HCT116 (cell line): ENCODE measurements at regions not wholly inside any gene's neighbourhood (a gene's known extent, or its start where the extent isn't known, plus 50 kb on each side); places are given as distances from the start of the nearest gene placed in this dataset.
"Not testable (repeated sequence)": the region's sequence is repeated elsewhere in the genome, so short reads cannot be mapped to it uniquely, and the experiment has no call there.

Experiments
- ATAC-seq: fragments of 200-7000 bp; cut with Tn5 transposase; 2 replicates; pipeline ENCODE4 v1.9.1; 2020; ENCODE audit warnings: mild to moderate bottlenecking, moderate library complexity
- BruUV-seq: library from RNA; stranded (reverse); fragments of 400-500 nt; replicated peaks from 2 replicates; lab custom pipeline; 2021; lab: Mats Ljungman, UMichigan
- CTCF ChIA-PET: fragments of 300-600 bp; sonication (Branson Sonifier 250); formaldehyde crosslinking; loops from one replicate; lab custom pipeline; 2021; ENCODE audit warnings: antibody characterized with exemption; lab: Charles Lee
- POLR2A ChIA-PET: fragments of 300-600, 350-600 bp; sonication (Branson Sonifier 250); formaldehyde crosslinking; loops from one replicate; lab custom pipeline; 2021; ENCODE audit warnings: antibody characterized with exemption; lab: Charles Lee
- RAD21 ChIA-PET, 2 experiments: fragments of 300-600 bp; sonication (Branson Sonifier 250); formaldehyde crosslinking; loops; one replicate each; lab custom pipeline; 2023; ENCODE audit warnings: low total read pairs in 2 of 2; ENCODE audit not compliant: uncharacterized antibody in 2 of 2, unreplicated experiment in 2 of 2, low non-redundant PET in 1 of 2; lab: Charles Lee
- DNase-seq: peaks from one replicate; pipeline ENCODE4 v3.0.0-alpha.2; 2010; ENCODE audit warnings: low read depth, low spot score
- H2AFZ ChIP-seq: fragments of 200-600 bp; shearing (Covaris generic), sonication (generic); 2 replicates; pipeline ENCODE4 v1.6.1; 2017; ENCODE audit warnings: low read depth, mixed run types, mixed read lengths, antibody characterized with exemption, low read length; ENCODE audit not compliant: poor library complexity, severe bottlenecking
- H3K27ac ChIP-seq: 2 replicates; pipeline ENCODE4 v1.5.1; 2012; ENCODE audit warnings: low read depth, low read length
- H3K27me3 ChIP-seq: fragments of 200-600 bp; sonication (generic); 2 replicates; pipeline ENCODE4 v1.6.1; 2016; ENCODE audit warnings: mixed run types, low read length, mixed read lengths; ENCODE audit not compliant: insufficient read depth
- H3K36me3 ChIP-seq, 2 experiments: fragments of 200-500 bp in 1 of 2; fragments of 200-600 bp in 1 of 2; sonication (Bioruptor generic) in 1 of 2; sonication (generic) in 1 of 2; 2 replicates each; pipeline versions ENCODE4 v1.5.1 to v1.6.1; 2014 to 2016; ENCODE audit warnings: low read length in 2 of 2, inconsistent platforms in 1 of 2, mixed read lengths in 1 of 2, mixed run types in 1 of 2; ENCODE audit not compliant: insufficient read depth in 2 of 2, control insufficient read depth in 1 of 2
- H3K4me1 ChIP-seq, 2 experiments: fragments of 200-600 bp in 1 of 2; sonication (generic) in 1 of 2; 2 replicates each; pipeline versions ENCODE4 v1.5.1 to v1.6.1; 2012 to 2017; ENCODE audit warnings: low read length in 2 of 2, inconsistent platforms in 1 of 2, mild to moderate bottlenecking in 1 of 2, mixed read lengths in 1 of 2, mixed run types in 1 of 2, moderate library complexity in 1 of 2; ENCODE audit not compliant: insufficient read depth in 2 of 2, control insufficient read depth in 1 of 2
- H3K4me2 ChIP-seq: fragments of 200-600 bp; sonication (generic); 2 replicates; pipeline ENCODE4 v1.6.1; 2017; ENCODE audit warnings: mixed run types, low read length, mixed read lengths
- H3K4me3 ChIP-seq, 2 experiments: fragments of 200-600 bp in 1 of 2; sonication (generic) in 1 of 2; replicated peaks in 1 of 2; 2 replicates each; pipeline ENCODE4 v1.5.1; 2011 to 2016; ENCODE audit warnings: low read length in 2 of 2, control low read depth in 1 of 2, low read depth in 1 of 2, mild to moderate bottlenecking in 1 of 2, mixed read lengths in 1 of 2, mixed run types in 1 of 2
- H3K79me2 ChIP-seq: fragments of 200-600 bp; sonication (generic); 2 replicates; pipeline ENCODE4 v1.6.1; 2017; ENCODE audit warnings: mild to moderate bottlenecking, mixed run types, low read length, moderate library complexity, mixed read lengths; ENCODE audit not compliant: insufficient read depth
- H3K9ac ChIP-seq: fragments of 200-600 bp; sonication (generic); 2 replicates; pipeline ENCODE4 v1.6.1; 2016; ENCODE audit warnings: low read length, mixed read lengths
- H3K9me2 ChIP-seq: fragments of 200-600 bp; sonication (generic), shearing (Covaris generic); 2 replicates; pipeline ENCODE4 v1.6.1; 2017; ENCODE audit warnings: mixed run types, mild to moderate bottlenecking, moderate library complexity; ENCODE audit not compliant: insufficient read depth
- H3K9me3 ChIP-seq, 2 experiments: fragments of 200-500 bp in 1 of 2; fragments of 200-600 bp in 1 of 2; sonication (Bioruptor generic) in 1 of 2; sonication (generic) in 1 of 2; 2 replicates each; pipeline ENCODE4 v1.6.1; 2014 to 2017; ENCODE audit warnings: low read length in 2 of 2, mixed read lengths in 2 of 2, inconsistent platforms in 1 of 2, low read depth in 1 of 2, mild to moderate bottlenecking in 1 of 2, mixed run types in 1 of 2, moderate library complexity in 1 of 2; ENCODE audit not compliant: control insufficient read depth in 1 of 2, insufficient read depth in 1 of 2
- H4K20me1 ChIP-seq: fragments of 200-600 bp; sonication (generic), shearing (Covaris generic); 2 replicates; pipeline ENCODE4 v1.6.1; 2017; ENCODE audit warnings: mixed run types, mild to moderate bottlenecking, moderate library complexity; ENCODE audit not compliant: insufficient read depth
- CBX3 ChIP-seq: IDR thresholded peaks from 2 replicates; pipeline ENCODE4 v1.6.1; 2012; ENCODE audit warnings: low read depth
- CTCF ChIP-seq, 3 experiments: fragments of 200-600 bp in 1 of 3; sonication (generic) in 1 of 3; IDR thresholded peaks in 2 of 3; conservative IDR thresholded peaks in 1 of 3; 2 replicates each; pipeline ENCODE4 v1.5.1; 2012 to 2017; ENCODE audit warnings: low read depth in 2 of 3, low read length in 2 of 3, antibody characterized with exemption in 1 of 3, borderline replicate concordance in 1 of 3, control low read depth in 1 of 3, mild to moderate bottlenecking in 1 of 3, mixed read lengths in 1 of 3, mixed run types in 1 of 3, moderate library complexity in 1 of 3; ENCODE audit not compliant: insufficient read depth in 1 of 3
- EZH2 ChIP-seq: fragments of 200-600 bp; sonication (generic); IDR thresholded peaks from 2 replicates; pipeline ENCODE4 v1.6.1; 2017; ENCODE audit warnings: antibody characterized with exemption, mixed run types
- POLR2A ChIP-seq: IDR thresholded peaks from 2 replicates; pipeline ENCODE4 v1.7.0; 2011; ENCODE audit warnings: borderline replicate concordance; ENCODE audit not compliant: insufficient read depth, insufficient read length; ENCODE audit errors: extremely low read depth
- RAD21 ChIP-seq: IDR thresholded peaks from 2 replicates; pipeline ENCODE4 v1.6.1; 2012; ENCODE audit warnings: low read depth, mild to moderate bottlenecking
- SIN3A ChIP-seq: IDR thresholded peaks from 2 replicates; pipeline ENCODE4 v1.6.1; 2012; ENCODE audit warnings: low read depth
- SRF ChIP-seq: IDR thresholded peaks from 2 replicates; pipeline ENCODE4 v1.6.1; 2012; ENCODE audit warnings: low read depth
- TCF7L2 ChIP-seq: IDR thresholded peaks from 2 replicates; pipeline ENCODE4 v1.7.0; 2011; ENCODE audit warnings: borderline replicate concordance, inconsistent platforms; ENCODE audit not compliant: insufficient read depth, insufficient read length; ENCODE audit errors: extremely low read depth
- ZBTB33 ChIP-seq: IDR thresholded peaks from 2 replicates; pipeline ENCODE4 v1.6.1; 2011; ENCODE audit warnings: mild to moderate bottlenecking, low read length, moderate library complexity; ENCODE audit not compliant: insufficient replicate concordance; ENCODE audit errors: extremely low read depth
- ZNF274 ChIP-seq: fragments of 200-500 bp; sonication (Bioruptor generic); IDR thresholded peaks from 2 replicates; pipeline ENCODE4 v1.6.1; 2014; ENCODE audit warnings: mild to moderate bottlenecking, low read depth, low read length, inconsistent platforms
- intact Hi-C: fragments of 100-400 bp; cut with micrococcal nuclease; formaldehyde crosslinking; loops from 2 replicates; pipeline ENCODE4 v1.10.0; 2022

- CTCF ChIA-PET, result no interaction called here
- intact Hi-C loops, result no loop called here
These were observed 336.7 kb downstream of the ADGRD1 start for GRCh38 chr12:131290255-131290959.

GRCh38 chr12:131293071-131294015, 339.6 kb downstream of the ADGRD1 start:
- BruUV-seq, intact Hi-C loops, H3K27me3 ChIP-seq, CTCF ChIA-PET, H3K9me3 ChIP-seq, H3K4me1 ChIP-seq, H4K20me1 ChIP-seq, POLR2A ChIA-PET, H3K27ac ChIP-seq, H3K9me2 ChIP-seq, H3K4me2 ChIP-seq, ATAC-seq, H3K9ac ChIP-seq, H2AFZ ChIP-seq, DNase-seq, H3K4me3 ChIP-seq, RAD21 ChIA-PET, H3K36me3 ChIP-seq, H3K79me2 ChIP-seq: not testable (repeated sequence)

More at GRCh38 chr12:131290255-131290959, 336.7 kb downstream of the ADGRD1 start:
- Histone ChIP-seq H3K4me2 (no peak overlapping the region), H3K79me2 (no peaks in the 10 kb centered on the region), H3K4me1 (no peaks in the 10 kb centered on the region), H4K20me1 (no peaks in the 10 kb centered on the region), H2AFZ (no peak overlapping the region), H3K27me3 (no peaks in the 10 kb centered on the region), H3K4me3 (no peak overlapping the region), H3K27ac (no peak overlapping the region), H3K9me3 (no peaks in the 10 kb centered on the region), H3K9ac (no peak overlapping the region), H3K36me3 (no peaks in the 10 kb centered on the region), H3K9me2 (no peaks in the 10 kb centered on the region)
- POLR2A ChIA-PET, result no interaction called here
- no TSS peak for BruUV-seq
- DNase-seq (no peak), ATAC-seq (no peak)
- TF ChIP-seq ZNF274, result no peak
- TF ChIP-seq CTCF (IDR thresholded peaks at IDR 0.05 in 2 of 3, conservative IDR thresholded peaks at IDR 0.05 in 1 of 3; ENCODE audit: borderline replicate concordance in 1 of 3, insufficient read depth in 1 of 3, low read depth in 2 of 3, low read length in 2 of 3), result no peak
- no peak for TF ChIP-seq CBX3
- no peak for TF ChIP-seq TCF7L2
- no peak for TF ChIP-seq SRF
- no peak for TF ChIP-seq EZH2
- no peak for TF ChIP-seq ZBTB33
- no peak for TF ChIP-seq SIN3A
- TF ChIP-seq POLR2A, result no peak
- TF ChIP-seq RAD21, result no peak
- RAD21 ChIA-PET, result no interaction called here
